Right atrium auricular region (tissue), 2 donors: ENCODE measurements at regions not wholly inside any gene's neighbourhood (a gene's known extent, or its start where the extent isn't known, plus 50 kb on each side); places are given as distances from the start of the nearest gene placed in this dataset.

Experiments used
- DNase-seq: peaks from one replicate; pipeline ENCODE4 v3.0.0-alpha.2; 2019; ENCODE audit warnings: low spot score
- H3K27ac ChIP-seq, 2 donors: fragments of 200-600 bp; sonication (generic); 1 replicate in 1 of 2; 2 replicates in 1 of 2; pipeline ENCODE4 v1.5.1; 2016 to 2019
- H3K27me3 ChIP-seq, 2 donors: fragments of 200-600 bp; sonication (generic); one replicate each; pipeline versions ENCODE4 v1.5.1 to v1.6.0; 2017 to 2019
- H3K36me3 ChIP-seq: fragments of 200-600 bp; sonication (generic); one replicate; pipeline ENCODE4 v1.5.1; 2016
- H3K4me1 ChIP-seq, 2 donors: fragments of 200-600 bp; sonication (generic); one replicate each; pipeline versions ENCODE4 v1.5.1 to v1.6.0; 2017 to 2019
- H3K4me3 ChIP-seq, 2 donors: fragments of 200-600 bp; sonication (generic); 1 replicate in 1 of 2; 2 replicates in 1 of 2; pipeline ENCODE4 v1.5.1; 2017 to 2019; ENCODE audit warnings: mild to moderate bottlenecking in 1 of 2, moderate library complexity in 1 of 2
- H3K9me3 ChIP-seq, 2 donors: fragments of 200-600 bp; sonication (generic); one replicate each; pipeline ENCODE4 v1.5.1; 2019
- CTCF ChIP-seq, 2 donors: fragments of 200-600 bp; sonication (generic); IDR thresholded peaks; one replicate each; pipeline ENCODE4 v1.5.1; 2019; ENCODE audit warnings: antibody characterized with exemption in 2 of 2

GRCh38 chr4:149102765-149103164, 660.6 kb upstream of the NR3C2 start:
- Histone ChIP-seq H3K4me1 (no peaks in the 10 kb centered on the region), H3K4me3 (no peak overlapping the region), H3K9me3 (peaks cover 0 to 7% of the 10 kb centered on the region in 2 donors), H3K27ac (no peak overlapping the region), H3K27me3 (no peaks in the 10 kb centered on the region), H3K36me3 (no peaks in the 10 kb centered on the region)
- no peak for TF ChIP-seq CTCF (IDR thresholded peaks at IDR 0.05)
- DNase-seq: no peak

GRCh38 chr4:149101649-149102048, 659.4 kb upstream of the NR3C2 start:
- Histone ChIP-seq H3K4me1 (no peaks in the 10 kb centered on the region), H3K36me3 (no peaks in the 10 kb centered on the region), H3K9me3 (peaks cover 0 to 17% of the 10 kb centered on the region in 2 donors), H3K27me3 (no peaks in the 10 kb centered on the region), H3K27ac (no peak overlapping the region), H3K4me3 (no peak overlapping the region)
- no peak for DNase-seq
- no peak for TF ChIP-seq CTCF (IDR thresholded peaks at IDR 0.05)

- no peak overlapping the region for H3K27ac ChIP-seq
- no peaks in the 10 kb centered on the region for H3K36me3 ChIP-seq
- no peaks in the 10 kb centered on the region for H3K4me1 ChIP-seq
- peaks cover 0 to 23% of the 10 kb centered on the region in 2 donors for H3K9me3 ChIP-seq
- H3K4me3 ChIP-seq: no peak overlapping the region
- no peak for TF ChIP-seq CTCF (IDR thresholded peaks at IDR 0.05)
- no peaks in the 10 kb centered on the region for H3K27me3 ChIP-seq
- no peak for DNase-seq
Observed at GRCh38 chr4:149095811-149096210, 653.6 kb upstream of the NR3C2 start.

GRCh38 chr4:149095001-149095400, 652.8 kb upstream of the NR3C2 start:
- H3K27me3 ChIP-seq: no peaks in the 10 kb centered on the region
- peaks cover 0 to 23% of the 10 kb centered on the region in 2 donors for H3K9me3 ChIP-seq

GRCh38 chr4:149084144-149084543, 641.9 kb upstream of the NR3C2 start:
- Histone ChIP-seq H3K9me3 (no peaks in the 10 kb centered on the region), H3K4me1 (no peaks in the 10 kb centered on the region), H3K27ac (no peak overlapping the region), H3K27me3 (no peaks in the 10 kb centered on the region), H3K4me3 (no peak overlapping the region), H3K36me3 (no peaks in the 10 kb centered on the region)
- no peak for DNase-seq
- no peak for TF ChIP-seq CTCF (IDR thresholded peaks at IDR 0.05)

More at GRCh38 chr4:149095001-149095400, 652.8 kb upstream of the NR3C2 start:
- TF ChIP-seq CTCF (IDR thresholded peaks at IDR 0.05): no peak
- Histone ChIP-seq H3K36me3 (no peaks in the 10 kb centered on the region), H3K4me3 (no peak overlapping the region), H3K27ac (no peak overlapping the region), H3K4me1 (no peaks in the 10 kb centered on the region)
- DNase-seq: no peak

GRCh38 chr4:149077181-149077580, 635.0 kb upstream of the NR3C2 start:
- Histone ChIP-seq H3K27ac (no peak overlapping the region), H3K4me3 (no peak overlapping the region), H3K4me1 (no peaks in the 10 kb centered on the region), H3K9me3 (no peaks in the 10 kb centered on the region), H3K36me3 (no peaks in the 10 kb centered on the region), H3K27me3 (no peaks in the 10 kb centered on the region)
- TF ChIP-seq CTCF (IDR thresholded peaks at IDR 0.05): no peak
- DNase-seq: no peak
